ENCODE measurements at regions not wholly inside any gene's neighbourhood (a gene's known extent, or its start where the extent isn't known, plus 50 kb on each side); places are given as distances from the start of the nearest gene placed in this dataset.

DNA sequence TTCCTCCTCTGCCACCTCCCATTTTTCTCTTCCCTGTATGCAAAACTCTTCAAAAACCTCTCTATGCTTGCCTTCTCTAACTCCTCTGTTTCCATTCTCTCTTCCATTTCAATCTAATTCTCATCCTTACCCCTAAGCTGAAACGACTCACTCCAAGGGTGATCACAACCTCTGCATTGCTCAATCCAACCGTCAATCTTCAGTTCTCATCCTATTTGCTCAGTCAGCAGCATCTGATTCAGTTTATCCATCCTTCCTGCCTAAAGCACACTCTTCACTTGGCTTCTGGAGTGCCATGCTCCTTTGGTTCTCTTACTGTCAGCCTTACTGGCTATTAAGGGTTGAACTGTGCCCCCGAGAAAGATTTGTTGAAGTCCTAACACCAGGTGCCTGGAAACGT is 163.5 kb upstream of the NEBL start:
- H3K27ac ChIP-seq = no peak overlapping the region
- no peaks in the 10 kb centered on the region for H3K27me3 ChIP-seq
- no peak overlapping the region for H3K4me3 ChIP-seq
- H3K36me3 ChIP-seq = no peaks in the 10 kb centered on the region
- H3K4me1 ChIP-seq = no peaks in the 10 kb centered on the region
- TF ChIP-seq, protein P1, sequence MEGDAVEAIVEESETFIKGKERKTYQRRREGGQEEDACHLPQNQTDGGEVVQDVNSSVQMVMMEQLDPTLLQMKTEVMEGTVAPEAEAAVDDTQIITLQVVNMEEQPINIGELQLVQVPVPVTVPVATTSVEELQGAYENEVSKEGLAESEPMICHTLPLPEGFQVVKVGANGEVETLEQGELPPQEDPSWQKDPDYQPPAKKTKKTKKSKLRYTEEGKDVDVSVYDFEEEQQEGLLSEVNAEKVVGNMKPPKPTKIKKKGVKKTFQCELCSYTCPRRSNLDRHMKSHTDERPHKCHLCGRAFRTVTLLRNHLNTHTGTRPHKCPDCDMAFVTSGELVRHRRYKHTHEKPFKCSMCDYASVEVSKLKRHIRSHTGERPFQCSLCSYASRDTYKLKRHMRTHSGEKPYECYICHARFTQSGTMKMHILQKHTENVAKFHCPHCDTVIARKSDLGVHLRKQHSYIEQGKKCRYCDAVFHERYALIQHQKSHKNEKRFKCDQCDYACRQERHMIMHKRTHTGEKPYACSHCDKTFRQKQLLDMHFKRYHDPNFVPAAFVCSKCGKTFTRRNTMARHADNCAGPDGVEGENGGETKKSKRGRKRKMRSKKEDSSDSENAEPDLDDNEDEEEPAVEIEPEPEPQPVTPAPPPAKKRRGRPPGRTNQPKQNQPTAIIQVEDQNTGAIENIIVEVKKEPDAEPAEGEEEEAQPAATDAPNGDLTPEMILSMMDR (IDR thresholded peaks at IDR 0.05) = no peak
- no peak for DNase-seq (ENCODE audit: low spot score)
- H3K9me3 ChIP-seq = peaks cover 0 to 14% of the 10 kb centered on the region in 2 donors

DNA sequence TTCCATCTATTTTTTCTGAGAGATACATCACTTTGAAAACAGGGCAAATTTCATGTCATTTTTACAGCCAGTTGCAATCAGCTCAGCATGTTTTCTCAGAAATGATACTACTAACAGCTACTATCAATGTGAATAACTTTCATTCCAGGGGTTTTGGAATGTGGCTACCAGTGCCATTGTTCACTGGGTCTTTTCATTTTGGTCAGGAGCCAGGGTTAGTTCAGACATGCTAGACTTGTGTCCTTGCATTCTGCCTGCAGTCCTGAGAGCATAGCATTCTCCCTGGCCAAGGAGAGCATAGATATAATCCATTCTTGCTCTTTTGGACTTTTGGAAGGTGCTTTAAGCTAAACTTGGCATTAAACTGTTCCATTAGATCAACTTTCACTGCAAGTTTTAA is 160.9 kb upstream of the NEBL start:
- Histone ChIP-seq H3K27ac (no peak overlapping the region), H3K4me3 (no peak overlapping the region), H3K4me1 (no peaks in the 10 kb centered on the region), H3K27me3 (no peaks in the 10 kb centered on the region), H3K9me3 (peaks cover 0 to 14% of the 10 kb centered on the region in 2 donors), H3K36me3 (no peaks in the 10 kb centered on the region)
- TF ChIP-seq, protein P1 (IDR thresholded peaks at IDR 0.05) = no peak
- no peak for DNase-seq (ENCODE audit: low spot score)

DNA sequence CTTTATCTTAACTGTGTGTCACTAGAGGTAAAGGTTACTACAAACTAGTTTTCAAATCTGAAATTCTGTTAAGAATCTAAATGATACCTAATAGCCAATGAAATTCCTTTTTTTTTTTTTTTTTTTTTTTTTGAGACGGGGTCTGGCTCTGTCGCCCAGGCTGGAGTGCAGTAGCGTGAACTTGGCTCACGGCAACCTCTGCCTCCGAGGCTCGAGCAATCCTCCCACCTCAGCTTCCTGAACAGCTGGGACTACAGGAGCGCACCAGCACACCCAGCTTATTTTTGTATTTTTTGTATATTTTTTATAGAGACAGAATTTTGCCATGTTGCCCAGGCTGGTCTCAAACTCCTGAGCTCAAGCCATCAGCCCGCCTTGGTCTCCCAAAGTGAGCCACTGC is 160.3 kb upstream of the NEBL start:
- H3K36me3 ChIP-seq = no peaks in the 10 kb centered on the region

DNA sequence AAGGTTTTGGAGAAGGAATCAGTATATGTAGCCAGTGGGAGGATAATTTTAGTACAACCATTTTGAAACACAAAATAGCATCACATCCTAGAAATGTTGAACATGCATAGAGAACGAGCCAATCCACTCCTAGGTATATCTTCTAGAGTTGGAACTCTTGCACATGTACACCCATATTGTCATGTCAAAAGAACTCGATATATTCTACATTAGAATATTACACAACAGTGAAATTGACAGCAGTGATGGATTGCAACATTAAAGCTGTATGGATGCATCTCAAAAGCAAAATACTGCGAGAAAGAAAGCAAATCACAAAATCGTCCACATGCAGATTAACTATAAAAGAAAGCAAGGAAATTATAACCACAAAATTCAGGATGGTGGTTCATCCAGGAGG is 159.3 kb upstream of the NEBL start:
- Histone ChIP-seq H3K36me3 (no peaks in the 10 kb centered on the region), H3K4me1 (no peaks in the 10 kb centered on the region), H3K27ac (no peak overlapping the region), H3K27me3 (no peaks in the 10 kb centered on the region), H3K4me3 (no peak overlapping the region), H3K9me3 (peaks cover 0 to 14% of the 10 kb centered on the region in 2 donors)
- DNase-seq (ENCODE audit: low spot score) = no peak
- TF ChIP-seq, protein P1 (IDR thresholded peaks at IDR 0.05) = no peak

More for the DNA sequence above, 160.3 kb upstream of the NEBL start:
- no peak overlapping the region for H3K27ac ChIP-seq
- DNase-seq (ENCODE audit: low spot score) = no peak
- H3K4me3 ChIP-seq = no peak overlapping the region
- TF ChIP-seq, protein P1 (IDR thresholded peaks at IDR 0.05) = no peak
- peaks cover 0 to 14% of the 10 kb centered on the region in 2 donors for H3K9me3 ChIP-seq
- H3K27me3 ChIP-seq = no peaks in the 10 kb centered on the region
- H3K4me1 ChIP-seq = no peaks in the 10 kb centered on the region

DNA sequence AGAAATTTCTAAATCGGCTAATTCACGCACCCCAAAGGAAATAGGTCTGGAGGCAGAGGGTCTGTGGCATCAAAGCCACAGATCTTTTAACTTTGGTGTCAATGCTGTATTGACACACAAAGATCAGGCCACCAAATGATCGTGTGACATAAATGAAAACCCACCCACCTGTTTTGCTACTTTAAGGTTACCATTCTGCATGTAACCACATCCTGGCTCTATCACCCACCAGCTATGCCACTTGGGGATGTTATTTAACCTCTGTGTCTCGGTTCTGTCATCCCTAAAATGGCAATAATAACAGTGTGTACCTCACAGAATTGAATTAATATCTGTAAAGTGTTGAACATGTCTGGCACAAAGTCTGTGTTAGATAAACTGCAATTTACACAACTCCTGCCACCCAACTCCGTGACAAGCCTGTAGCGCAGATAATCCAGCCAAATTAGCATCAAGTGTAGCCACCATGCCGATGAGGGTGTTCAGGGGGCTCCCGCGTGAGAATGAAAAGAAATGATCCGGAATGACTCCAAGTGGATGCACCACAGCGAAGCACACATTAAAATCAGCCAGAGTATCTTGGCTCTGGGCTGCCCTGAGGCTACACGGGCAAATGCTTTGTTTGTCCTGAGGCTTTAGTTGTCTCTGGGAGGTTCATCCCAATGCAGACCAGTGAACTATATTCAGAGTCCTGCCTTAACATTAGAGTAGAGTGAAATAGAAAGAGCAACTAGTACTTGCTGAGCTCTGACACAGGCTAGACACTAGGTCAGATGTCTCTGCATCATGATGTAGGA is 158.4 kb upstream of the NEBL start:
- Histone ChIP-seq H3K36me3 (no peaks in the 10 kb centered on the region), H3K27ac (no peak overlapping the region), H3K27me3 (no peaks in the 10 kb centered on the region), H3K9me3 (peaks cover 0 to 14% of the 10 kb centered on the region in 2 donors), H3K4me1 (no peaks in the 10 kb centered on the region), H3K4me3 (no peak overlapping the region)
- TF ChIP-seq, protein P1 (IDR thresholded peaks at IDR 0.05) = no peak
- DNase-seq (ENCODE audit: low spot score) = no peak

Data from right atrium auricular region (tissue), 2 donors.